Breast epithelium (tissue), 3 donors: ENCODE measurements at regions not wholly inside any gene's neighbourhood (a gene's known extent, or its start where the extent isn't known, plus 50 kb on each side); places are given as distances from the start of the nearest gene placed in this dataset.

Source experiments
- CTCF ChIP-seq, 3 donors: fragments of 450-650 bp; IDR thresholded peaks; one replicate each; pipeline ENCODE4 v1.5.1; 2016 to 2017; ENCODE audit warnings: antibody characterized with exemption in 3 of 3, mild to moderate bottlenecking in 3 of 3, moderate library complexity in 3 of 3
- POLR2A ChIP-seq: fragments of 450-650 bp; IDR thresholded peaks from one replicate; pipeline ENCODE4 v1.6.1; 2016; ENCODE audit warnings: antibody characterized with exemption, mild to moderate bottlenecking, moderate library complexity

- TF ChIP-seq CTCF (IDR thresholded peaks at IDR 0.05) = peak in 2 of 3 donors; percentile 14 to 36
- no peak for TF ChIP-seq POLR2A
Observed at GRCh38 chr18:43596105-43596712, 318.9 kb upstream of the SYT4 start.
